ENCODE measurements at regions not wholly inside any gene's neighbourhood (a gene's known extent, or its start where the extent isn't known, plus 50 kb on each side); places are given as distances from the start of the nearest gene placed in this dataset.
A peak's percentile ranks its signal among the peaks of the same experiment; 100 is the strongest.

DNA sequence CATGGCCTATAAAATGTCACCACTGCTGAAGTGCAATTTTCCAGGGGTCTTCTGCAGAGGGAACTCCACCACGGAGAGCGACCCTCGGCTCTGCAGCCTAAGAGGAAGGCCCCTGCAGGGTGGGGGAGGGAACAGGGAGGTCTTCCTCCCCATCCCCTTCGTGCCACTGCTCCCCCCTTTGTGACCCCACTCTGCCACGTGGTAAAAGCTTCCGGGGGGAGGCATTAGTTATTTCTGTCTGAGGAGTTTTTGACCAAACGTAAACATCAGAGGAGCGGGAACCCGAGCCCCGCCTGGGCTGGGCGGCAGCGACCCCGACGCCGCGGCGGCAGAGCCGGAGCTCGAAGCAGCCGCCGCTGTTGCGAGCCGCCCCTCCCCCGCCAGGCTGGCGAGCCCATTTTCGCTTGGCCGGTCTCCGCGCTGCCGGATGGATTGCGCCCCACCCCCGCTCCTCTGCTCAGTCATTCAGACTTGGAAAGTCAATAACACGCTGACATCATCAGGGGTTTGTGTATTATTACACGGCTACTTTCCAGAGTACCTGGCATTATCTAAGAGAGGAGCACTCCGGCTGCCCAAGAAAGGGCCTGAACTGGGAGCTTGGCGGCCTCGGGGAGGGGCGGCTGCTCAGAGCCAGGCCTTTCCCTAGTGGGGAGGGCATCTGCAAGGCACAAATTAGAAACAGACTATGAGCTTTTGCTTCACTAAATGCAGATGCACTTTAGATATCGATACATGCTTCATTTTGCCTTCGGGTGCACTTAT, 162.5 kb upstream of the TBL1XR1 start (continued):
- peak; percentile 87; the same call in 1 of the 2 replicates for TF ChIP-seq ARID4A (CRISPR knock-in tag; IDR thresholded peaks at IDR 0.05; ENCODE audit: borderline replicate concordance)
- peak; percentile 82; the same call in 1 of the 2 replicates for TF ChIP-seq MTF2 (CRISPR knock-in tag; IDR thresholded peaks at IDR 0.05; ENCODE audit: borderline replicate concordance)
- TF ChIP-seq SMAD1 (CRISPR knock-in tag; IDR thresholded peaks at IDR 0.05; ENCODE audit: borderline replicate concordance, low read depth) = peak; percentile 36; the same call in 1 of the 2 replicates
- TF ChIP-seq, protein P1, sequence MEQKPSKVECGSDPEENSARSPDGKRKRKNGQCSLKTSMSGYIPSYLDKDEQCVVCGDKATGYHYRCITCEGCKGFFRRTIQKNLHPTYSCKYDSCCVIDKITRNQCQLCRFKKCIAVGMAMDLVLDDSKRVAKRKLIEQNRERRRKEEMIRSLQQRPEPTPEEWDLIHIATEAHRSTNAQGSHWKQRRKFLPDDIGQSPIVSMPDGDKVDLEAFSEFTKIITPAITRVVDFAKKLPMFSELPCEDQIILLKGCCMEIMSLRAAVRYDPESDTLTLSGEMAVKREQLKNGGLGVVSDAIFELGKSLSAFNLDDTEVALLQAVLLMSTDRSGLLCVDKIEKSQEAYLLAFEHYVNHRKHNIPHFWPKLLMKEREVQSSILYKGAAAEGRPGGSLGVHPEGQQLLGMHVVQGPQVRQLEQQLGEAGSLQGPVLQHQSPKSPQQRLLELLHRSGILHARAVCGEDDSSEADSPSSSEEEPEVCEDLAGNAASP (CRISPR knock-in tag; IDR thresholded peaks at IDR 0.05; ENCODE audit: borderline replicate concordance) = peak; percentile 93; the same call in 1 of the 2 replicates
- TF ChIP-seq ZNF660 (CRISPR knock-in tag; IDR thresholded peaks at IDR 0.05; ENCODE audit: borderline replicate concordance, low read depth) = no peak
- TF ChIP-seq ZUFSP (CRISPR knock-in tag; IDR thresholded peaks at IDR 0.05; ENCODE audit: borderline replicate concordance) = no peak
- peak; percentile 98 for TF ChIP-seq FOXA3 (CRISPR knock-in tag; IDR thresholded peaks at IDR 0.05)
- TF ChIP-seq KLF9 (CRISPR knock-in tag; IDR thresholded peaks at IDR 0.05; ENCODE audit: low read depth) = 0 out of 2 replicates have a peak, but pooled peaks have one; percentile 68
- 0 out of 2 replicates have a peak, but pooled peaks have one; percentile 75 for TF ChIP-seq KIAA2018 (CRISPR knock-in tag; IDR thresholded peaks at IDR 0.05; ENCODE audit: borderline replicate concordance)
- TF ChIP-seq REXO4 (CRISPR knock-in tag; IDR thresholded peaks at IDR 0.05; ENCODE audit: borderline replicate concordance) = no peak
- no peak for TF ChIP-seq ZNF737 (CRISPR knock-in tag; IDR thresholded peaks at IDR 0.05; ENCODE audit: borderline replicate concordance)
